Activated CD4-positive, alpha-beta T cell treated with anti-CD3 and anti-CD28 coated beads, Interleukin-2, amount 10 ng/mL, durations not matched to agents 7 days and 5 days (primary cell): ENCODE measurements at regions not wholly inside any gene's neighbourhood (a gene's known extent, or its start where the extent isn't known, plus 50 kb on each side); places are given as distances from the start of the nearest gene placed in this dataset.

ENCODE experiments used
- CTCF ChIA-PET: fragments of 350-600 bp; sonication (Branson Sonifier 250); formaldehyde crosslinking; loops from one replicate; lab custom pipeline; 2021; ENCODE audit warnings: antibody characterized with exemption; lab: Charles Lee
- POLR2A ChIA-PET: fragments of 350-600 bp; sonication (Branson Sonifier 250); formaldehyde crosslinking; loops from one replicate; lab custom pipeline; 2021; ENCODE audit warnings: antibody characterized with exemption; lab: Charles Lee
- DNase-seq: peaks from one replicate; pipeline ENCODE4 v3.0.0-alpha.2; 2020
- H3K27ac Mint-ChIP-seq: one replicate; pipeline ENCODE4 v1.8.0; 2021; ENCODE audit warnings: mild to moderate bottlenecking, moderate library complexity, mixed read lengths
- H3K27me3 Mint-ChIP-seq: one replicate; pipeline ENCODE4 v1.8.0; 2021; ENCODE audit warnings: mixed read lengths
- H3K36me3 Mint-ChIP-seq: one replicate; pipeline ENCODE4 v1.8.0; 2021; ENCODE audit warnings: low read depth, mixed read lengths
- H3K4me1 Mint-ChIP-seq: one replicate; pipeline ENCODE4 v1.8.0; 2021; ENCODE audit warnings: mixed read lengths
- H3K4me3 Mint-ChIP-seq: one replicate; pipeline ENCODE4 v1.8.0; 2021; ENCODE audit warnings: mild to moderate bottlenecking, moderate library complexity, mixed read lengths
- H3K9me3 Mint-ChIP-seq: one replicate; pipeline ENCODE4 v1.8.0; 2021; ENCODE audit warnings: mixed read lengths

DNA sequence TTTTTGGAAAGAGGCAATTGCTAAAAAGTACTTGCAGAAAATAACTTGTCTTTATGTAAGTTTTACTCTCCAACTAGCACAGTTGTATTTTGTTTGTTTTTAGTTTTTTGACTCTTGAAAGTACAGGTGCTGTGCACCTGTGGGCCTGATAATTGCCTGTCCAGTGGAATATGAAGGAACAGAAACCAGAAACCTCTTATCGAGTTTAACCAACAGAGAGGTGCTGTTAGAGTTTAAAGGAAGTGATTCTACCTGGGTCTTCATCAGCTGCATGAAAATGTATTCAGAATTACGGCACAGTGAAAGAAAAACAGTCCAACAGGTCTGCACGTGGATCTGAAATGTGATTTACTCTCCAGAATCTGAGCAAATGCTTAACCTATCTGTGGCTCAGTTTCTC is 326.6 kb upstream of the POM121L12 start:
- no peak overlapping the region for H3K27ac Mint-ChIP-seq

DNA sequence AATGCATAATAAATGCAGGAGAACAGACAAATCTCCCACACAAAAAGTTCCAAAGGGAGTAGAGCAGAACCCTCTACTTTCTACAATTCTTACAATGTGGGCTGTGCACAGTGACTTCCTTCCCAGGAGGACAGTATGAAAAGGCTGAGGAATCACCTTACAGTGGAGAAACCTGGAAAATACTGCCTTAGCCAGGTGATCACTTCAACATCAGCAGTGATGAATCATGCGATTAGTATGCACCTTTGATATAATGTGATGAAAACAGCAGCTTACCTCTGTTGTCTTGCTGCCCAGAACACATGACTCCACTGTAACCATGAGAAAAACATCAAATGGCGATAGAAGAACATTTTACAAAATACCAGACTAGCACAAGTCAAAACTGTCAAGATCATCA is 329.7 kb upstream of the POM121L12 start:
- Mint-ChIP-seq H3K4me3 (no peak overlapping the region), H3K36me3 (no peaks in the 10 kb centered on the region), H3K9me3 (no peaks in the 10 kb centered on the region), H3K27ac (no peak overlapping the region), H3K4me1 (no peaks in the 10 kb centered on the region), H3K27me3 (no peaks in the 10 kb centered on the region)
- ChIA-PET POLR2A (no interaction called here), CTCF (no interaction called here)
- DNase-seq = no peak

More for the DNA sequence above, 326.6 kb upstream of the POM121L12 start:
- no peak for DNase-seq
- H3K27me3 Mint-ChIP-seq = no peaks in the 10 kb centered on the region
- H3K9me3 Mint-ChIP-seq = no peaks in the 10 kb centered on the region
- POLR2A ChIA-PET = no interaction called here
- H3K4me3 Mint-ChIP-seq = no peak overlapping the region
- no peaks in the 10 kb centered on the region for H3K4me1 Mint-ChIP-seq
- no peaks in the 10 kb centered on the region for H3K36me3 Mint-ChIP-seq
- CTCF ChIA-PET = no interaction called here

DNA sequence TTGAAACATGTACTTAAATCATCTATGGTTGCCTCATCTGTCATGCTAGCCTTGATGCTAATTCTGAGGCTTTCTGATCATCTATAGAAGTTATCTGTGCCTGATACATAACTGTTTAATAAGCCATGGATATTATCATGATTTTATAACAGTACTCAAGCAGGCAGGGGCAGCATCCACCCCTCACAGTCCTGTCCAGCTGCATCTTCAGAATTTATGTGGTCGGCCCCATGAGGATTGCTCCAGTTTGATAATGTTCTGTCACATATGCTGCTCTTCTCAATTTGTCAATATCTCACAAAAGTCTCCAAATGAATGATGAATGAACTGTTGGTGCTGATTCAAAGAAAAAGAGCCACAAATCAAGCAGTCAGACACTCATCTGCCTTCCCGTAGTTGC is 335.1 kb upstream of the POM121L12 start:
- ChIA-PET CTCF (no interaction called here), POLR2A (no interaction called here)
- Mint-ChIP-seq H3K27me3 (no peaks in the 10 kb centered on the region), H3K4me1 (no peaks in the 10 kb centered on the region), H3K27ac (no peak overlapping the region), H3K4me3 (no peak overlapping the region), H3K9me3 (peaks cover 8% of the 10 kb centered on the region), H3K36me3 (no peaks in the 10 kb centered on the region)
- DNase-seq = no peak

DNA sequence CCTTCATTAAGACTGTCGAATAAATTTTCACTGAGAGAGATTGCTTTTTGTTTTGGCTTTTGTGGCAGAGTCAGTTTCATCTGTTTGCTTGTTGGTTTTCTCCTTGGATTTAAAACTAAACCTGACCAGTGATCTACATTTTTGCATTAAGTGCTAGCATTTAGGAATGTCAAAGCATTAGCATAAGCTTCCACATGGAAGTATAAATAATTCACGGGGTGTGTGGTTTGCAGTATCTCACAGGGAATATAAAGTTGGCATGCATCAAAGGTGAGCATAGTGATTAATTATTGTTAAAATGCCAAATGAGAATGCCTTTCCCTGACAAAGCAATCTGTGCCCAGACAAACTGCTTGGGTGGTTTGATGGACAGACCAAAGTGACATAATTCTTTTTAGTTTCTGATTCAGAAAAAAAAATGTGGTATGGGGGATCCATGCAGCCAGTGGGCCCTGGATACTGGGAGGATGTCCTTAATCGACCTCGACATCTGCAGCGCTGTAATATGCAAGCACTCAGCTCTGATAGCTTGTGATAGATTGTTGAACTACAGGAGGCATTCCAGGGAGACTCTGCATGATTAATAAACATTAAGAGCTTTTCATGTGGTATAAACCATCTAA is 339.3 kb upstream of the POM121L12 start:
- Mint-ChIP-seq H3K36me3 (no peaks in the 10 kb centered on the region), H3K27ac (no peak overlapping the region), H3K4me1 (no peaks in the 10 kb centered on the region), H3K9me3 (peaks cover 10% of the 10 kb centered on the region), H3K4me3 (no peak overlapping the region), H3K27me3 (no peaks in the 10 kb centered on the region)
- POLR2A ChIA-PET = no interaction called here
- no peak for DNase-seq
- CTCF ChIA-PET = no interaction called here

DNA sequence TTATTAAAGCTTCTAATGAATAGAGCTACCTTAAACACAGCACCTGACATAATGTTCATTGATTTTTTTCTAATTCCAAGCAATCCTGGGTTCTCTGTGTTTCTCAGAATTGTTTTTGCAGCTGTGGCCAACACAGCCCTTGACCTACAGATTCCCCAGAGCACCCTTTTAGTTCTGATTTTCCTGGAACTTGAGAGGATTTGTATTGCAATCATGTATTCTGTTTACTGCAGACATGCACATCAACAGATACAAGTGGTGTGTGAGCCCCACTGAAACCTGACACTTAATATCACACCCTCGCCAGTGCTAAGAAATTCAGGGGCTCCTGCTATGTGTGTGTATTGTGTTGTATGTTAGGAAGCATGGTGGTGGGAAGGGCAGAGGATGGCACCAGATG is 344.2 kb upstream of the POM121L12 start:
- ChIA-PET POLR2A (no interaction called here), CTCF (no interaction called here)
- peaks cover 10% of the 10 kb centered on the region for H3K9me3 Mint-ChIP-seq
- no peaks in the 10 kb centered on the region for H3K4me1 Mint-ChIP-seq
- no peak overlapping the region for H3K4me3 Mint-ChIP-seq
- DNase-seq = no peak
- H3K27ac Mint-ChIP-seq = no peak overlapping the region
- H3K36me3 Mint-ChIP-seq = no peaks in the 10 kb centered on the region
- no peaks in the 10 kb centered on the region for H3K27me3 Mint-ChIP-seq

DNA sequence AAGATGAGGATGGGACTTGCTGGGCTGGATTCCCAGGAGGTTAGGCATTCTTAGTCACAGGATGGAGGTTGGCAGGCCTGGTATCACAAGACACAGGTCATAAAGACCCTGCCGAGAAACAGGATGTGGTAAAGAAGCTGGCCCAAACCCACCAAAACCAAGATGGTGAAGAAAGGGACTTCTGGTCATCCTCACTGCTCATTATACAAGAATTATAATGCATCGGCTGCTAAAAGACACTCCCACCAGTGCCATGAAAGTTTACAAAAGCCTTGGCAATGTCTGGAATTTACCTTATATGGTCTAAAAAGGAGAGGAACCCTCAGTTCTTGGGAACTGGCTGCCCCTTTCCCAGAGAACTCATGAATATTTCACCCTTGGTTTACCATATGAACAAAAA is 345.5 kb upstream of the POM121L12 start:
- Mint-ChIP-seq H3K27ac (no peak overlapping the region), H3K4me3 (no peak overlapping the region), H3K4me1 (no peaks in the 10 kb centered on the region), H3K9me3 (peaks cover 10% of the 10 kb centered on the region), H3K27me3 (no peaks in the 10 kb centered on the region), H3K36me3 (no peaks in the 10 kb centered on the region)
- CTCF ChIA-PET = no interaction called here
- POLR2A ChIA-PET = no interaction called here
- no peak for DNase-seq

DNA sequence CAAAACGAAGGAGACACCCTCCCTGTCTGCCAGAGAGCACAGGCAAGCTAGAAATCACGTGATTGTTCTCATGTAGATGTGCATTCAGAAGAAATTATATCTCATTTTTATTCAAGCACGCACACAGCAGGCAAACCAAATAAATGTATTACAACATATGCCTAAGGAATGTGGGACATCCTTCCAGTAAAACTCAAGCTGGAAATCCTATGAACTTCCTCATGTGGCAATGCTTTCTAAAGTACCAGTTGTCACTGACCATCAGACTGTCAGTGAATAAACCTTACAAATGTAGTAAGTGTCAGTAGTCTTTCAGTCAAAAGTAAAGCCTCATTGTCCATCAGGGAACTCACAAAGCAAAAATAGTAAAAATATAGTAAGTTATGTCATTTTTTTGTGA is 350.1 kb upstream of the POM121L12 start:
- Mint-ChIP-seq H3K4me3 (no peak overlapping the region), H3K27ac (no peak overlapping the region), H3K9me3 (peaks cover 14% of the 10 kb centered on the region), H3K27me3 (no peaks in the 10 kb centered on the region), H3K4me1 (no peaks in the 10 kb centered on the region), H3K36me3 (no peaks in the 10 kb centered on the region)
- ChIA-PET CTCF (no interaction called here), POLR2A (no interaction called here)
- DNase-seq = no peak

DNA sequence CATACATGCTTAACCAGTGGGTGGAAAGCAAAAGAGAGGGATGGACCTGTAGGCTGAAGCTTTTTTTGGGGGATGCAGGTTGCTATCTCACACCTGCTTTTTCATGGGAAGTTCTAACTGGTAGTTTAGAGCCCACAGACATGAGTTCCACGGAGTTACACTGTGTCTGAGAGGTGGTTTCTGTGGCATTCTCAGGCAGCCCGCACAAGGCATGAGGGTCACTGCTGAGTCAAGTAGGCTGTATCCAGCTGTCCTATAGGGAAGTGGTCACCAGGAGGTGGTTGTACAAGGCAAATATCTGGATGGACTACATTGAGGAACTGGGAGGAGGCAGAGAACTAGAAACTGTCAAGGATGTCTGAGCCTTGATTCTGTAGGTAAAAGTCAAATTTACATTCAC is 351.0 kb upstream of the POM121L12 start:
- Mint-ChIP-seq H3K4me1 (no peaks in the 10 kb centered on the region), H3K36me3 (no peaks in the 10 kb centered on the region), H3K27ac (no peak overlapping the region), H3K4me3 (no peak overlapping the region), H3K27me3 (no peaks in the 10 kb centered on the region), H3K9me3 (peaks cover 16% of the 10 kb centered on the region)
- POLR2A ChIA-PET = no interaction called here
- DNase-seq = no peak
- CTCF ChIA-PET = no interaction called here

DNA sequence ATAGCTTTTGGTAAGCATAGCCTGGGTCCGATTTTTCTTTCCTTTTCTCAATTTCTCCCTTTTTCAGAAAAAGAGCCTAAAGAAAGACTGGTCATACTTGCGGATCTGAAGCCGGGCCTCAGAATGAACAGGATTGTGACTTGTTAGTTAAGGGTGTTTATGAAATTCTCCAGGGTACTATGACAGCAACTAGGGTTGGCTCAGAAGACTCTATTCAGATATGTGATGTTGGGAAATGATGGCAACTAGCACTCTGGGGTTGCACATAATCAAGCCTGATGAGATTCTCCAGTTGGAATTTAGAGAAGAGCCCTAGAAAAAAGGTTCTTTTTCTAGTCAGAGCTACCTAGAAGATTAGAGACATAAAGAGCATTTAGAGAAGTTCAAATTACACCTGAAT is 352.4 kb upstream of the POM121L12 start:
- Mint-ChIP-seq H3K9me3 (peaks cover 18% of the 10 kb centered on the region), H3K27me3 (no peaks in the 10 kb centered on the region), H3K4me3 (no peak overlapping the region), H3K4me1 (no peaks in the 10 kb centered on the region), H3K27ac (no peak overlapping the region), H3K36me3 (no peaks in the 10 kb centered on the region)
- ChIA-PET POLR2A (no interaction called here), CTCF (no interaction called here)
- DNase-seq = no peak

DNA sequence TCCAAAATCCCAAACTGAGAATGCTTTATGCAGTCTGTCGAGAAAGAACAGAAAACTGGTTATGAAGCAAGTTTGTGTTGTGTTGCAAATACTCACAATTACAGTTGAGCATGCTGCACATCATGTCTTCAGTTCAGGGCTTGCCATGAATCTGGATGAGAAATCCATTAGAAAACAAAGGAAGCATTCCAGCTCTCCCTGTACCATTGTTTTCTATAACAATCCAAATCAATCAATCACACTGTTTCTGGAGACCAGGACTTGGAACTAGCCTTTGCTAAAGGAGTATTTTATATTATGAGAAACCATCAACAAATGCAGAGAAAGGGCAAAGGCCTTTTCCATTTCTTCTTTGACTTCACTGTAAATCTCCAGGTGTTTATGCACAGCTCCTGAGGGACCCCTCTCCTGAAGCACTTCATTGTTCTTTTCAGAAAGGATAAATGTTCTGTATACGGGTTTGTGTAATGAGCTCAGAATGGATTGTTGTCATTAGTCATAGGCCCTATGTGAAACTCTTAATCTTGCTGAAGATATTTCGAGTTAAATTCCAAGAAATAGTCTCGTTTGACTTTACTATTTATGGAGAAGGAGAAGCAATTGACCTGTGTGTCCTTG is 364.7 kb upstream of the POM121L12 start:
- Mint-ChIP-seq H3K36me3 (no peaks in the 10 kb centered on the region), H3K4me1 (no peaks in the 10 kb centered on the region), H3K27ac (no peak overlapping the region), H3K27me3 (no peaks in the 10 kb centered on the region), H3K9me3 (peaks cover 4% of the 10 kb centered on the region), H3K4me3 (no peak overlapping the region)
- CTCF ChIA-PET = no interaction called here
- POLR2A ChIA-PET = no interaction called here
- no peak for DNase-seq

DNA sequence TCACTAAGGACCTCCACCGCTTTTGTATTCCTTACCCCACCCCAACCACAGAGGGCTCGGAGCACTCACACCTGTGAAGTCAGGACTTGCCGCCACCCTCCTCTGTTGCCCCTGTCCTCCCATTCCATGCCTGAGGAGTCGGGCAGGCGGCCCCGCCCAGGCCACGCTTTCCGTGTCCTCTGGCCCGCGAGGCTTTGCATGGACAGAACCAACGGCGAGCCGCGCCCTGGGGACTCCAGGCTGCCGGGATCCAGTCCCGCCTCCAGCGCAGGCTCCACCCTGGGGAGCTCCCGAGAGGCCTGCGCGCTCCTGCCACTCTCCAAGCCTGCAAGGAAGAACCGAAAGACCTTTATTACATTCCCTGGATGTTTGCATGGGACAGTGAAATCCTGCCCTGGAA is 366.4 kb upstream of the POM121L12 start:
- Mint-ChIP-seq H3K27ac (no peak overlapping the region), H3K4me3 (no peak overlapping the region), H3K27me3 (no peaks in the 10 kb centered on the region), H3K36me3 (no peaks in the 10 kb centered on the region), H3K9me3 (peaks cover 4% of the 10 kb centered on the region), H3K4me1 (no peaks in the 10 kb centered on the region)
- ChIA-PET CTCF (no interaction called here), POLR2A (no interaction called here)
- DNase-seq = no peak

DNA sequence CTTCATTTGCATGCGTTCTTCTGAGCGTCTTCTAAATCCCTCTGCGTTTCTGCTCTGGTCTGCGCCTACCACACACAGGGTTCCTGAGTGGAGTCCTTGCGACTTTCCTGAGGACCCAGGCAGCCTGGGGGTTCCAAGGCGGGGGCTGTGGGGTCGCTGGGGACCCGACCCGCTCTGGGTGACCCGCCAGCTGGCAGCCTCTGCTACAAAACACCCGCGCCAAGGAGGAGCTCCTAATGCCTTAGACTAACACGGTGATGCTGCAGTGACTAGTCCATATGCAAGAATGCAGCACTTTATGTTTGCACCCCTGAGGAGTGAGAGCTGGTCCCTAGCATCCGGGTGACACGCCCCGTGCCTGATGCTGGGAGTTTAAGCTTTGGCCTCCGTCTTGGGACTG is 367.0 kb upstream of the POM121L12 start:
- Mint-ChIP-seq H3K27me3 (no peaks in the 10 kb centered on the region), H3K27ac (no peak overlapping the region), H3K36me3 (no peaks in the 10 kb centered on the region), H3K9me3 (peaks cover 4% of the 10 kb centered on the region), H3K4me1 (no peaks in the 10 kb centered on the region), H3K4me3 (no peak overlapping the region)
- CTCF ChIA-PET = no interaction called here
- POLR2A ChIA-PET = no interaction called here
- no peak for DNase-seq

DNA sequence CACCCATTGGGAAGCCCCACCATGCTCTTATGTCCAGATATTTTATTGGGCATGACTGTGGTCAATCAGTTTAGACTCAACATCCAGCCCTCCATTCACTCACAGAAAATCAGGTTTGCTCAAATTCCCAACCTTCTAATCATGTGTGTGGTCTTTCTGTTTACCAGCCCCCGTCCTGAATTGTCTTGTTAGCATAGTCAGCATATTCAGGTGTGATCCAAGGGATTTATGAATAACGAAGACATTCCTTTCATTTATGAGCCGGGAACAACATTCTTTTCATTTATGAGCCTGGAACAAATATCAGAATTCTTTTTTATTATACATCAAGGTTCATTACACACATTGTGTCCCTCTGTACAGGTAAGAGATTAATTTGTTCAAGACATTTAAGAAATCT is 376.3 kb upstream of the POM121L12 start:
- POLR2A ChIA-PET = no interaction called here
- H3K27me3 Mint-ChIP-seq = no peaks in the 10 kb centered on the region

DNA sequence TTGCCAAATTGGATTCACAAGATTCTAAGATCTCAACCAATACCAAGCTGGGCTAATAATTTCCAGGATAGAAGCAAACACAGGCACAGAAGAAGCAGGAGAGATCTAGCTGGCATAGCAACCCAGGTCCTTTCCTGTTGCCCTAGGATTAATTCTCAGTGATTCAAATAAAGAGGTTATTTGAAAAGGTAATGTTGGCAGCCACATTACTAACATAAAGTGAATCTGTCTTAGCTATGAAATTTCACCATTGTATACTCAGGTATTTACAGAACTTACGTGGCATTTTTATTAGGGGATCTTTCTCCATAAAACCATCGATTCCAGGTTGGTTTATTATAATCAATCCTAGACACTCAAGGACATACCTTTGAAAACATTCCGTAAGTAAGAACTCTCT is 379.3 kb upstream of the POM121L12 start:
- Mint-ChIP-seq H3K27ac (no peak overlapping the region), H3K27me3 (no peaks in the 10 kb centered on the region), H3K4me1 (no peaks in the 10 kb centered on the region), H3K4me3 (no peak overlapping the region), H3K9me3 (peaks cover 3% of the 10 kb centered on the region), H3K36me3 (no peaks in the 10 kb centered on the region)
- no peak for DNase-seq
- CTCF ChIA-PET = no interaction called here
- POLR2A ChIA-PET = no interaction called here

More for the DNA sequence above, 376.3 kb upstream of the POM121L12 start:
- H3K9me3 Mint-ChIP-seq = peaks cover 3% of the 10 kb centered on the region
- H3K36me3 Mint-ChIP-seq = no peaks in the 10 kb centered on the region
- no peak for DNase-seq
- CTCF ChIA-PET = no interaction called here
- no peak overlapping the region for H3K4me3 Mint-ChIP-seq
- H3K4me1 Mint-ChIP-seq = no peaks in the 10 kb centered on the region
- H3K27ac Mint-ChIP-seq = no peak overlapping the region
